NCI-H82 treated with DMSO at 0.1 percent for 48 hours (cell line): ENCODE measurements at regions not wholly inside any gene's neighbourhood (a gene's known extent, or its start where the extent isn't known, plus 50 kb on each side); places are given as distances from the start of the nearest gene placed in this dataset.

Experiments used
- DNase-seq: peaks from one replicate; lab custom pipeline; 2025; ENCODE audit not compliant: unreplicated experiment; lab: John Stamatoyannopoulos, UW

GRCh38 chr6:145036848-145037567 is 698.3 kb downstream of the EPM2A start:
- DNase-seq = no peak

- DNase-seq = no peak
These were observed 692.8 kb downstream of the EPM2A start for GRCh38 chr6:145042559-145042958.

GRCh38 chr6:145043926-145044500 is 691.3 kb downstream of the EPM2A start:
- DNase-seq = no peak

- no peak for DNase-seq
These were observed 690.6 kb downstream of the EPM2A start for GRCh38 chr6:145044641-145045246.

GRCh38 chr6:145045582-145045981 is 689.7 kb downstream of the EPM2A start:
- DNase-seq = no peak

GRCh38 chr6:145047891-145048290 is 687.4 kb downstream of the EPM2A start:
- DNase-seq = no peak

GRCh38 chr6:145051661-145052060 is 683.7 kb downstream of the EPM2A start:
- no peak for DNase-seq

GRCh38 chr6:145055567-145055966 is 679.8 kb downstream of the EPM2A start:
- DNase-seq = no peak

GRCh38 chr6:145060714-145061113 is 674.6 kb downstream of the EPM2A start:
- DNase-seq = no peak

- DNase-seq = no peak
These were observed 672.2 kb downstream of the EPM2A start for GRCh38 chr6:145063091-145063490.

GRCh38 chr6:145067430-145067829 is 667.9 kb downstream of the EPM2A start:
- no peak for DNase-seq

GRCh38 chr6:145068577-145068976 is 666.7 kb downstream of the EPM2A start:
- no peak for DNase-seq

GRCh38 chr6:145069966-145070365 is 665.4 kb downstream of the EPM2A start:
- no peak for DNase-seq

- no peak for DNase-seq
These were observed 664.5 kb downstream of the EPM2A start for GRCh38 chr6:145070791-145071190.

GRCh38 chr6:145071836-145072235 is 663.5 kb downstream of the EPM2A start:
- DNase-seq = no peak

- no peak for DNase-seq
These were observed 661.5 kb downstream of the EPM2A start for GRCh38 chr6:145073811-145074210.

- no peak for DNase-seq
These were observed 660.5 kb downstream of the EPM2A start for GRCh38 chr6:145074805-145075204.

GRCh38 chr6:145075425-145075824 is 659.9 kb downstream of the EPM2A start:
- no peak for DNase-seq

- no peak for DNase-seq
These were observed 659.0 kb downstream of the EPM2A start for GRCh38 chr6:145076115-145076841.

- no peak for DNase-seq
These were observed 657.9 kb downstream of the EPM2A start for GRCh38 chr6:145077382-145077781.

GRCh38 chr6:145080651-145081050 is 654.7 kb downstream of the EPM2A start:
- no peak for DNase-seq

GRCh38 chr6:145081677-145082076 is 653.6 kb downstream of the EPM2A start:
- DNase-seq = no peak
